CD8-positive, alpha-beta memory T cell (primary cell): ENCODE measurements at regions not wholly inside any gene's neighbourhood (a gene's known extent, or its start where the extent isn't known, plus 50 kb on each side); places are given as distances from the start of the nearest gene placed in this dataset.
"Not testable (repeated sequence)": the region's sequence is repeated elsewhere in the genome, so short reads cannot be mapped to it uniquely, and the experiment has no call there.

ENCODE experiments used
- CTCF ChIA-PET: fragments of 350-600 bp; sonication (Branson Sonifier 250); formaldehyde crosslinking; loops from one replicate; lab custom pipeline; 2021; ENCODE audit warnings: antibody characterized with exemption; lab: Charles Lee
- POLR2A ChIA-PET: fragments of 350-600 bp; sonication (Branson Sonifier 250); formaldehyde crosslinking; loops from one replicate; lab custom pipeline; 2021; ENCODE audit warnings: antibody characterized with exemption; lab: Charles Lee
- DNase-seq, 5 donors: peaks; one replicate each; pipeline versions ENCODE4 v3.0.0 to v3.0.0-alpha.2; 2020 to 2022; ENCODE audit warnings: mixed read lengths in 1 of 5
- H3K27ac ChIP-seq: one replicate; pipeline ENCODE4 v1.7.0; 2013; ENCODE audit warnings: low read depth, mild to moderate bottlenecking, low read length, moderate library complexity
- H3K27me3 ChIP-seq: 2 replicates; pipeline ENCODE4 v1.7.0; 2013; ENCODE audit warnings: low read length, mild to moderate bottlenecking; ENCODE audit not compliant: insufficient read depth, poor library complexity, severe bottlenecking
- H3K36me3 ChIP-seq: 2 replicates; pipeline ENCODE4 v1.7.0; 2013; ENCODE audit warnings: mild to moderate bottlenecking, low read length, moderate library complexity; ENCODE audit not compliant: insufficient read depth
- H3K4me1 ChIP-seq: 2 replicates; pipeline ENCODE4 v1.7.0; 2013; ENCODE audit warnings: mild to moderate bottlenecking, low read length, moderate library complexity; ENCODE audit not compliant: insufficient read depth
- H3K4me3 ChIP-seq: 2 replicates; pipeline ENCODE4 v1.7.0; 2013; ENCODE audit warnings: mild to moderate bottlenecking, low read length
- H3K9me3 ChIP-seq: 2 replicates; pipeline ENCODE4 v1.7.0; 2013; ENCODE audit warnings: mild to moderate bottlenecking, low read length
- H3K27ac Mint-ChIP-seq, 8 donors: one replicate each; pipeline ENCODE4 v1.8.0; 2020 to 2021; ENCODE audit warnings: mixed read lengths in 8 of 8, mild to moderate bottlenecking in 6 of 8, inconsistent platforms in 3 of 8, moderate library complexity in 3 of 8
- H3K27me3 Mint-ChIP-seq, 2 donors: one replicate each; pipeline ENCODE4 v1.8.0; 2020 to 2021; ENCODE audit warnings: mixed read lengths in 2 of 2, mild to moderate bottlenecking in 1 of 2, moderate library complexity in 1 of 2
- H3K36me3 Mint-ChIP-seq, 3 donors: one replicate each; pipeline ENCODE4 v1.8.0; 2020 to 2021; ENCODE audit warnings: mixed read lengths in 3 of 3, inconsistent platforms in 1 of 3, mild to moderate bottlenecking in 1 of 3
- H3K4me1 Mint-ChIP-seq, 3 donors: one replicate each; pipeline ENCODE4 v1.8.0; 2020 to 2021; ENCODE audit warnings: mixed read lengths in 3 of 3, inconsistent platforms in 1 of 3, mild to moderate bottlenecking in 1 of 3
- H3K4me3 Mint-ChIP-seq, 7 donors: one replicate each; pipeline ENCODE4 v1.8.0; 2020 to 2021; ENCODE audit warnings: mixed read lengths in 7 of 7, mild to moderate bottlenecking in 6 of 7, moderate library complexity in 4 of 7, inconsistent platforms in 2 of 7
- H3K9me3 Mint-ChIP-seq, 5 donors: one replicate each; pipeline ENCODE4 v1.8.0; 2020 to 2022; ENCODE audit warnings: mixed read lengths in 5 of 5, mild to moderate bottlenecking in 3 of 5, moderate library complexity in 2 of 5, inconsistent platforms in 1 of 5

DNA sequence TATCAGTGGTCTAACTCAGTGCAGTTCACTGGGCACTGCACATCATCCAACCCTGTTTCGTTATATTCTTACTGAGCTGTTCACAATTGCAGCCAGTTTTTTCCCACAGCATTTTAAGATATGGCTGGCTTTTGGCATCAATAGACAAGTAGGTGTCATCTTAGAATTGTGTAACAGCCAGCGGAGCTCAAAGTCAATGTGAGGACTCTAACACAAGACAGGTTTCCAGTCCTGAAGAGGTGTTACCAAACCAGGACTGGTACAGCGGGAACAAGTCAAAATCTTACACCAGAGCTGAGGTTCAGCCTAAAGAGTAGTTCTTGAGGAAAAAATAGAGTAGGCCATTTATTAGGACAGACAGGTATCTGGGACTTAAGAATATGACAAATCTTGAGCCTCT is 313.3 kb downstream of the SEC16B start:
- ChIA-PET POLR2A (no interaction called here), CTCF (no interaction called here)
- no peak overlapping the region for H3K4me3 Mint-ChIP-seq
- H3K27me3 Mint-ChIP-seq = no peaks in the 10 kb centered on the region
- H3K9me3 Mint-ChIP-seq = peaks cover 4 to 28% (median 15%) of the 10 kb centered on the region in 5 donors
- no peak overlapping the region for H3K4me3 ChIP-seq
- DNase-seq = no peak
- no peaks in the 10 kb centered on the region for H3K4me1 Mint-ChIP-seq
- H3K27ac Mint-ChIP-seq = no peak overlapping the region
- no peaks in the 10 kb centered on the region for H3K36me3 ChIP-seq
- no peak overlapping the region for H3K27ac ChIP-seq
- no peaks in the 10 kb centered on the region for H3K36me3 Mint-ChIP-seq
- H3K9me3 ChIP-seq = no peaks in the 10 kb centered on the region
- no peaks in the 10 kb centered on the region for H3K4me1 ChIP-seq
- no peaks in the 10 kb centered on the region for H3K27me3 ChIP-seq

GRCh38 chr1:177650947-177651346 is 318.9 kb downstream of the SEC16B start:
- Histone ChIP-seq H3K36me3 (no peaks in the 10 kb centered on the region), H3K4me3 (no peak overlapping the region), H3K9me3 (no peaks in the 10 kb centered on the region), H3K27me3 (no peaks in the 10 kb centered on the region), H3K27ac (no peak overlapping the region), H3K4me1 (no peaks in the 10 kb centered on the region)
- peaks cover 2 to 24% (median 4%) of the 10 kb centered on the region in 5 donors for H3K9me3 Mint-ChIP-seq
- H3K27ac Mint-ChIP-seq = no peak overlapping the region
- H3K27me3 Mint-ChIP-seq = no peaks in the 10 kb centered on the region
- no peak overlapping the region for H3K4me3 Mint-ChIP-seq
- no peaks in the 10 kb centered on the region for H3K36me3 Mint-ChIP-seq
- POLR2A ChIA-PET = no interaction called here
- DNase-seq = no peak
- CTCF ChIA-PET = no interaction called here
- no peaks in the 10 kb centered on the region for H3K4me1 Mint-ChIP-seq

- no peak overlapping the region for H3K27ac ChIP-seq
- no peak overlapping the region for H3K4me3 ChIP-seq
- H3K27me3 ChIP-seq = no peaks in the 10 kb centered on the region
- CTCF ChIA-PET = no interaction called here
- no peak overlapping the region for H3K27ac Mint-ChIP-seq
- H3K36me3 ChIP-seq = no peaks in the 10 kb centered on the region
- DNase-seq = no peak
- H3K4me3 Mint-ChIP-seq = no peak overlapping the region
- H3K4me1 Mint-ChIP-seq = no peaks in the 10 kb centered on the region
- H3K36me3 Mint-ChIP-seq = no peaks in the 10 kb centered on the region
- no peaks in the 10 kb centered on the region for H3K4me1 ChIP-seq
- no peaks in the 10 kb centered on the region for H3K27me3 Mint-ChIP-seq
- POLR2A ChIA-PET = no interaction called here
- no peaks in the 10 kb centered on the region for H3K9me3 ChIP-seq
- peaks cover 0 to 20% (median 4%) of the 10 kb centered on the region in 5 donors for H3K9me3 Mint-ChIP-seq
These were observed 321.1 kb downstream of the SEC16B start for GRCh38 chr1:177648731-177649265.

- Mint-ChIP-seq H3K4me1 (no peaks in the 10 kb centered on the region), H3K27me3 (no peaks in the 10 kb centered on the region), H3K4me3 (no peak overlapping the region), H3K27ac (no peak overlapping the region), H3K36me3 (no peaks in the 10 kb centered on the region), H3K9me3 (peaks cover 0 to 23% (median 7%) of the 10 kb centered on the region in 5 donors)
- DNase-seq = no peak
- Histone ChIP-seq H3K4me1 (no peaks in the 10 kb centered on the region), H3K9me3 (no peaks in the 10 kb centered on the region), H3K36me3 (no peaks in the 10 kb centered on the region), H3K4me3 (no peak overlapping the region), H3K27ac (no peak overlapping the region), H3K27me3 (no peaks in the 10 kb centered on the region)
- ChIA-PET CTCF (no interaction called here), POLR2A (no interaction called here)
These were observed 321.7 kb downstream of the SEC16B start for GRCh38 chr1:177648138-177648537.

- Mint-ChIP-seq H3K9me3 (peaks cover 0 to 17% (median 8%) of the 10 kb centered on the region in 5 donors), H3K4me1 (no peaks in the 10 kb centered on the region), H3K4me3 (no peak overlapping the region), H3K36me3 (no peaks in the 10 kb centered on the region), H3K27ac (no peak overlapping the region), H3K27me3 (no peaks in the 10 kb centered on the region)
- Histone ChIP-seq H3K36me3 (no peaks in the 10 kb centered on the region), H3K4me3 (no peak overlapping the region), H3K4me1 (no peaks in the 10 kb centered on the region), H3K9me3 (no peaks in the 10 kb centered on the region), H3K27ac (no peak overlapping the region), H3K27me3 (no peaks in the 10 kb centered on the region)
- DNase-seq = no peak
- ChIA-PET CTCF (no interaction called here), POLR2A (no interaction called here)
These were observed 322.8 kb downstream of the SEC16B start for GRCh38 chr1:177646757-177647730.

GRCh38 chr1:177645491-177646190 is 324.2 kb downstream of the SEC16B start:
- DNase-seq = no peak
- H3K27ac ChIP-seq = no peak overlapping the region
- Mint-ChIP-seq H3K36me3 (no peaks in the 10 kb centered on the region), H3K9me3 (peaks cover 2 to 17% (median 6%) of the 10 kb centered on the region in 5 donors), H3K4me3 (no peak overlapping the region), H3K27me3 (no peaks in the 10 kb centered on the region), H3K27ac (no peak overlapping the region), H3K4me1 (no peaks in the 10 kb centered on the region)
- H3K9me3 ChIP-seq = no peaks in the 10 kb centered on the region
- no peaks in the 10 kb centered on the region for H3K27me3 ChIP-seq
- ChIA-PET POLR2A (no interaction called here), CTCF (no interaction called here)
- no peaks in the 10 kb centered on the region for H3K36me3 ChIP-seq
- H3K4me3 ChIP-seq = no peak overlapping the region
- no peaks in the 10 kb centered on the region for H3K4me1 ChIP-seq

DNA sequence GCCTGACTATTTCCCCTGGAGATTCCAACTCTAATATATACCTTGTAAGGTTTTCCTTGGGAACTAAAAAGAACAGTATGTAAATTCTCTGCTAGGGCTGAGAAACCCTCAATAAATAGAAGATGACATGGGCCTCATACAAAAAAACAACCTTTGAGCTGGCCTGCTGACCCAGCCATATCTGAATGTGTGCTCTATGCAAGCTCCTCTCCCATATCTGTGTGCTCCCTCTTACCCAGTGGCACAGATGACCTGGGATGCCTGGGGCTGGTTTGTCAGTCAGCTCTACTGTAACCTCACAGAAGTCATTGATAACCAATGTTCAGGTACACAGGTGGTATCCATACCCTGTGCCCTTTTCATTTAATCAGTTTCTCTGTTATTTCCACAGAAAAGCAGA is 329.2 kb downstream of the SEC16B start:
- H3K4me3 Mint-ChIP-seq = no peak overlapping the region
- H3K4me1 ChIP-seq = no peaks in the 10 kb centered on the region
- no peak overlapping the region for H3K27ac Mint-ChIP-seq
- no peak for DNase-seq
- CTCF ChIA-PET = no interaction called here
- no peaks in the 10 kb centered on the region for H3K36me3 ChIP-seq
- H3K4me1 Mint-ChIP-seq = no peaks in the 10 kb centered on the region
- H3K9me3 Mint-ChIP-seq = peaks cover 0 to 13% (median 4%) of the 10 kb centered on the region in 5 donors
- POLR2A ChIA-PET = no interaction called here
- H3K27me3 ChIP-seq = no peaks in the 10 kb centered on the region
- H3K36me3 Mint-ChIP-seq = no peaks in the 10 kb centered on the region
- no peaks in the 10 kb centered on the region for H3K27me3 Mint-ChIP-seq
- H3K9me3 ChIP-seq = no peaks in the 10 kb centered on the region
- H3K4me3 ChIP-seq = no peak overlapping the region
- H3K27ac ChIP-seq = no peak overlapping the region

DNA sequence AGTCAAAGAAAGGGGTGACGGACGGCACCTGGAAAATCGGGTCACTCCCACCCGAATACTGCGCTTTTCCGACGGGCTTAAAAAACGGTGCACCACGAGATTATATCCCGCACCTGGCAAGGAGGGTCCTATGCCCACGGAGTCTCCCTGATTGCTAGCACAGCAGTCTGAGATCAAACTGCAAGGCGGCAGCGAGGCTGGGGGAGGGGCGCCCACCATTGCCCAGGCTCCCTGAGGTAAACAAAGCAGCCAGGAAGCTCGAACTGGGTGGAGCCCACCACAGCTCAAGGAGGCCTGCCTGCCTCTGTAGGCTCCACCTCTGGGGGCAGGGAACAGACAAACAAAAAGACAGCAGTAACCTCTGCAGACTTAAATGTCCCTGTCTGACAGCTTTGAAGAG is 335.7 kb downstream of the SEC16B start:
- H3K36me3 ChIP-seq, H3K27ac ChIP-seq, CTCF ChIA-PET, H3K9me3 ChIP-seq, DNase-seq, H3K4me1 ChIP-seq, H3K4me1 Mint-ChIP-seq, H3K4me3 ChIP-seq, H3K27me3 Mint-ChIP-seq, H3K36me3 Mint-ChIP-seq, H3K27ac Mint-ChIP-seq, H3K4me3 Mint-ChIP-seq, H3K27me3 ChIP-seq, POLR2A ChIA-PET, H3K9me3 Mint-ChIP-seq: not testable (repeated sequence)
